PC-9 (cell line): ENCODE measurements at regions not wholly inside any gene's neighbourhood (a gene's known extent, or its start where the extent isn't known, plus 50 kb on each side); places are given as distances from the start of the nearest gene placed in this dataset.

ENCODE experiments used
- CTCF ChIP-seq: fragments of 200-600 bp; sonication (generic); conservative IDR thresholded peaks from 2 replicates; pipeline ENCODE4 v1.6.1; 2017; ENCODE audit warnings: mixed run types, antibody characterized with exemption, mild to moderate bottlenecking, moderate library complexity
- EZH2 ChIP-seq: fragments of 200-600 bp; sonication (generic); IDR thresholded peaks from 2 replicates; pipeline ENCODE4 v1.8.0; 2017; ENCODE audit warnings: antibody characterized with exemption, low read depth

GRCh38 chr12:83827193-83827592 is 1085.4 kb downstream of the SLC6A15 start:
- TF ChIP-seq CTCF (no peak), EZH2 (no peak)
